Endodermal cell (in vitro differentiated cells): ENCODE measurements at regions not wholly inside any gene's neighbourhood (a gene's known extent, or its start where the extent isn't known, plus 50 kb on each side); places are given as distances from the start of the nearest gene placed in this dataset.

ENCODE experiments used
- DNase-seq: peaks from one replicate; pipeline ENCODE4 v3.0.0-alpha.2; 2017
- H3K27ac ChIP-seq: 2 replicates; pipeline ENCODE4 v1.5.1; 2013; ENCODE audit warnings: mild to moderate bottlenecking, low read depth, low read length, moderate library complexity
- H3K27me3 ChIP-seq: 2 replicates; pipeline ENCODE4 v1.6.1; 2013; ENCODE audit warnings: mild to moderate bottlenecking, low read length, moderate library complexity; ENCODE audit not compliant: insufficient read depth, control insufficient read depth, poor library complexity, severe bottlenecking
- H3K36me3 ChIP-seq: 2 replicates; pipeline ENCODE4 v1.7.0; 2013; ENCODE audit warnings: mild to moderate bottlenecking, low read length, moderate library complexity; ENCODE audit not compliant: control insufficient read depth, insufficient read depth
- H3K4me1 ChIP-seq: one replicate; pipeline ENCODE4 v1.7.0; 2013; ENCODE audit warnings: low read length; ENCODE audit not compliant: control insufficient read depth, insufficient read depth
- H3K4me3 ChIP-seq: 2 replicates; pipeline ENCODE4 v1.5.1; 2013; ENCODE audit warnings: mild to moderate bottlenecking, low read length, moderate library complexity
- H3K9ac ChIP-seq: 2 replicates; pipeline ENCODE4 v1.6.1; 2013; ENCODE audit warnings: mild to moderate bottlenecking, low read length, moderate library complexity; ENCODE audit not compliant: poor library complexity, severe bottlenecking; ENCODE audit errors: extremely low read depth
- H3K9me3 ChIP-seq: 2 replicates; pipeline ENCODE4 v1.6.1; 2013; ENCODE audit warnings: mild to moderate bottlenecking, low read length, moderate library complexity; ENCODE audit not compliant: control insufficient read depth
- H3K27ac Mint-ChIP-seq: 2 replicates; pipeline ENCODE4 v1.8.0; 2020; ENCODE audit warnings: mixed read lengths
- H3K27me3 Mint-ChIP-seq: 2 replicates; pipeline ENCODE4 v1.8.0; 2021; ENCODE audit warnings: mild to moderate bottlenecking, mixed read lengths; ENCODE audit not compliant: insufficient read depth
- H3K36me3 Mint-ChIP-seq: 2 replicates; pipeline ENCODE4 v1.8.0; 2020; ENCODE audit warnings: low read depth, mixed read lengths
- H3K4me1 Mint-ChIP-seq: 2 replicates; pipeline ENCODE4 v1.8.0; 2020; ENCODE audit warnings: mixed read lengths
- H3K4me3 Mint-ChIP-seq: 2 replicates; pipeline ENCODE4 v1.8.0; 2020; ENCODE audit warnings: mild to moderate bottlenecking, moderate library complexity, mixed read lengths
- H3K9me3 Mint-ChIP-seq: 2 replicates; pipeline ENCODE4 v1.8.0; 2020; ENCODE audit warnings: mild to moderate bottlenecking, mixed read lengths
- WGBS, 2 experiments: methylation state at CpG; one replicate each; pipeline versions ENCODE4 v1.1.5 to v1.1.7; 2013; ENCODE audit warnings: missing lambda C conversion rate in 2 of 2, mixed read lengths in 1 of 2; ENCODE audit not compliant: insufficient coverage in 1 of 2, insufficient read length in 1 of 2; 5-methylcytosine and 5-hydroxymethylcytosine counted together
- TF ChIP-seq, protein P1 (sequence below): fragments of 200-600 bp; sonication (generic); conservative IDR thresholded peaks from 2 replicates; pipeline ENCODE4 v1.5.0; 2021; ENCODE audit warnings: antibody characterized with exemption, mild to moderate bottlenecking

DNA sequence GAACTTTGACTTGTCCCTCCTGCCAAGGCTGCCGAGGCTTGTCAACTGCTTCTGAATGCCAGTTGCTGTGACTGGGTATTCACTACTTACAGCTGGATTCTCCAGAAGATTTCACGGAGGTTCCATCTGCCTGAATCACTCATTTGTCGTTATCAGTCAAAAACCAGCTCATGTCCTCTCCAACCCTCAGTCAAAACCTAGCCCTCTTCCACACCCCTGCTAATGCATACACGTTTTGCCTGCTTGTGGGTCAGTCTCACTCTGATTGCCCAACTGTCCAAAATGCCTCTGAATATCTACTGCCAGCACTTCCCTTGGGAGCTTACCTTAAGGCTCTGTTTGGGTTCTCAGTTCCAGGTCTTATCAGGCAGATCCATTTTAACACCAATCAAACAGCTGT is 238.6 kb upstream of the TMEM161B start:
- H3K27me3 Mint-ChIP-seq: peaks cover 3% of the 10 kb centered on the region
- Histone ChIP-seq H3K9ac (no peak overlapping the region), H3K36me3 (no peaks in the 10 kb centered on the region), H3K27me3 (no peaks in the 10 kb centered on the region), H3K4me3 (no peak overlapping the region), H3K9me3 (no peaks in the 10 kb centered on the region), H3K4me1 (no peaks in the 10 kb centered on the region), H3K27ac (no peak overlapping the region)
- no peak for DNase-seq
- no peak overlapping the region for H3K27ac Mint-ChIP-seq
- H3K4me1 Mint-ChIP-seq: peaks cover 11% of the 10 kb centered on the region
- WGBS, 2 experiments: 91 to 95% methylated on average over 4 of the region's 4 CpGs
- H3K36me3 Mint-ChIP-seq: no peaks in the 10 kb centered on the region
- TF ChIP-seq, protein P1, sequence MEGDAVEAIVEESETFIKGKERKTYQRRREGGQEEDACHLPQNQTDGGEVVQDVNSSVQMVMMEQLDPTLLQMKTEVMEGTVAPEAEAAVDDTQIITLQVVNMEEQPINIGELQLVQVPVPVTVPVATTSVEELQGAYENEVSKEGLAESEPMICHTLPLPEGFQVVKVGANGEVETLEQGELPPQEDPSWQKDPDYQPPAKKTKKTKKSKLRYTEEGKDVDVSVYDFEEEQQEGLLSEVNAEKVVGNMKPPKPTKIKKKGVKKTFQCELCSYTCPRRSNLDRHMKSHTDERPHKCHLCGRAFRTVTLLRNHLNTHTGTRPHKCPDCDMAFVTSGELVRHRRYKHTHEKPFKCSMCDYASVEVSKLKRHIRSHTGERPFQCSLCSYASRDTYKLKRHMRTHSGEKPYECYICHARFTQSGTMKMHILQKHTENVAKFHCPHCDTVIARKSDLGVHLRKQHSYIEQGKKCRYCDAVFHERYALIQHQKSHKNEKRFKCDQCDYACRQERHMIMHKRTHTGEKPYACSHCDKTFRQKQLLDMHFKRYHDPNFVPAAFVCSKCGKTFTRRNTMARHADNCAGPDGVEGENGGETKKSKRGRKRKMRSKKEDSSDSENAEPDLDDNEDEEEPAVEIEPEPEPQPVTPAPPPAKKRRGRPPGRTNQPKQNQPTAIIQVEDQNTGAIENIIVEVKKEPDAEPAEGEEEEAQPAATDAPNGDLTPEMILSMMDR: no peak
- no peaks in the 10 kb centered on the region for H3K9me3 Mint-ChIP-seq
- H3K4me3 Mint-ChIP-seq: no peak overlapping the region

GRCh38 chr5:88503406-88503805 is 234.8 kb upstream of the TMEM161B start:
- DNase-seq: no peak
- Histone ChIP-seq H3K4me1 (no peaks in the 10 kb centered on the region), H3K27ac (no peak overlapping the region), H3K27me3 (no peaks in the 10 kb centered on the region), H3K9ac (no peak overlapping the region), H3K36me3 (no peaks in the 10 kb centered on the region), H3K4me3 (no peak overlapping the region), H3K9me3 (no peaks in the 10 kb centered on the region)
- H3K27me3 Mint-ChIP-seq: peaks cover 3% of the 10 kb centered on the region
- no peaks in the 10 kb centered on the region for H3K36me3 Mint-ChIP-seq
- H3K27ac Mint-ChIP-seq: no peak overlapping the region
- peaks cover 6% of the 10 kb centered on the region for H3K4me1 Mint-ChIP-seq
- no peak overlapping the region for H3K4me3 Mint-ChIP-seq
- WGBS, 2 experiments: 74 to 88% methylated on average over 2 to 3 of the region's 3 CpGs
- TF ChIP-seq, protein P1: no peak
- no peaks in the 10 kb centered on the region for H3K9me3 Mint-ChIP-seq

- H3K27me3 ChIP-seq: no peaks in the 10 kb centered on the region
- H3K27ac ChIP-seq: no peak overlapping the region
- no peak overlapping the region for H3K4me3 Mint-ChIP-seq
- 86 to 93% methylated on average over 1 to 2 of the region's 2 CpGs for WGBS, 2 experiments
- H3K9ac ChIP-seq: no peak overlapping the region
- H3K4me1 Mint-ChIP-seq: peaks cover 6% of the 10 kb centered on the region
- no peak overlapping the region for H3K4me3 ChIP-seq
- H3K27ac Mint-ChIP-seq: no peak overlapping the region
- no peaks in the 10 kb centered on the region for H3K4me1 ChIP-seq
- DNase-seq: no peak
- H3K36me3 Mint-ChIP-seq: no peaks in the 10 kb centered on the region
- no peaks in the 10 kb centered on the region for H3K9me3 Mint-ChIP-seq
- H3K9me3 ChIP-seq: no peaks in the 10 kb centered on the region
- H3K36me3 ChIP-seq: no peaks in the 10 kb centered on the region
- TF ChIP-seq, protein P1: no peak
- peaks cover 3% of the 10 kb centered on the region for H3K27me3 Mint-ChIP-seq
Observed at GRCh38 chr5:88503041-88503345, 234.3 kb upstream of the TMEM161B start.
